ENCODE measurements at regions not wholly inside any gene's neighbourhood (a gene's known extent, or its start where the extent isn't known, plus 50 kb on each side); places are given as distances from the start of the nearest gene placed in this dataset.

GRCh38 chr21:26784974-26785373 is 60.2 kb downstream of the ADAMTS1 start:
- TF ChIP-seq REST (IDR thresholded peaks at IDR 0.05; ENCODE audit: insufficient read depth in 1 of 2, low read depth in 2 of 2, low read length in 1 of 2) (no peak), TCF7L2 (IDR thresholded peaks at IDR 0.05; ENCODE audit: low read depth, low read length) (no peak), SIN3A (IDR thresholded peaks at IDR 0.05; ENCODE audit: borderline replicate concordance, insufficient read depth, low read depth, low read length) (no peak), CTCF (IDR thresholded peaks at IDR 0.05) (no peak), POLR2AphosphoS5 (IDR thresholded peaks at IDR 0.05; ENCODE audit: low read depth, low read length) (no peak)
- Histone ChIP-seq H3K4me3 (ENCODE audit: low read depth in 2 of 2, low read length in 2 of 2) (no peak overlapping the region), H3K4me1 (ENCODE audit: control insufficient read depth, insufficient read depth, low read length) (no peaks in the 10 kb centered on the region), H3K27me3 (ENCODE audit: control insufficient read depth, insufficient read depth, low read length) (no peaks in the 10 kb centered on the region), H3K9me3 (ENCODE audit: control insufficient read depth, insufficient read depth, low read depth, low read length) (no peaks in the 10 kb centered on the region), H3K27ac (ENCODE audit: low read length) (no peak overlapping the region), H3K36me3 (ENCODE audit: control insufficient read depth, insufficient read depth, low read length) (no peaks in the 10 kb centered on the region)
- no peak for ATAC-seq
- intact Hi-C loops (cut with micrococcal nuclease; ENCODE audit: unreplicated experiment) = no loop called here
- ChIA-PET CTCF (no interaction called here), POLR2A (no interaction called here)
- no peak for DNase-seq (ENCODE audit: low read depth, low spot score)
- in situ Hi-C loops (cut with HindIII; ENCODE audit: low pct_unique_long_range_greater_than_20kb, low sequenced_read_pairs) = no loop called here
- BruUV-seq (replicated peaks) = no TSS peak

- Histone ChIP-seq H3K36me3 (ENCODE audit: control insufficient read depth, insufficient read depth, low read length) (no peaks in the 10 kb centered on the region), H3K9me3 (ENCODE audit: control insufficient read depth, insufficient read depth, low read depth, low read length) (no peaks in the 10 kb centered on the region), H3K27ac (ENCODE audit: low read length) (no peak overlapping the region), H3K4me3 (ENCODE audit: low read depth in 2 of 2, low read length in 2 of 2) (no peak overlapping the region), H3K4me1 (ENCODE audit: control insufficient read depth, insufficient read depth, low read length) (no peaks in the 10 kb centered on the region), H3K27me3 (ENCODE audit: control insufficient read depth, insufficient read depth, low read length) (no peaks in the 10 kb centered on the region)
- TF ChIP-seq REST (IDR thresholded peaks at IDR 0.05; ENCODE audit: insufficient read depth in 1 of 2, low read depth in 2 of 2, low read length in 1 of 2) (no peak), SIN3A (IDR thresholded peaks at IDR 0.05; ENCODE audit: borderline replicate concordance, insufficient read depth, low read depth, low read length) (no peak), POLR2AphosphoS5 (IDR thresholded peaks at IDR 0.05; ENCODE audit: low read depth, low read length) (no peak), TCF7L2 (IDR thresholded peaks at IDR 0.05; ENCODE audit: low read depth, low read length) (no peak)
- intact Hi-C loops (cut with micrococcal nuclease; ENCODE audit: unreplicated experiment) = no loop called here
- no peak for DNase-seq (ENCODE audit: low read depth, low spot score)
- CTCF ChIA-PET = no interaction called here
- ATAC-seq = no peak
- BruUV-seq (replicated peaks) = no TSS peak
- in situ Hi-C loops (cut with HindIII; ENCODE audit: low pct_unique_long_range_greater_than_20kb, low sequenced_read_pairs) = no loop called here
- POLR2A ChIA-PET = no interaction called here
These were observed 61.6 kb downstream of the ADAMTS1 start for GRCh38 chr21:26783466-26784195.
